ENCODE measurements at regions not wholly inside any gene's neighbourhood (a gene's known extent, or its start where the extent isn't known, plus 50 kb on each side); places are given as distances from the start of the nearest gene placed in this dataset.

GRCh38 chr15:46265664-46266347, 631.0 kb downstream of the SQOR start:
- DNase-seq = no peak

GRCh38 chr15:46266661-46267060, 631.8 kb downstream of the SQOR start:
- no peak for DNase-seq

GRCh38 chr15:46270481-46271147, 635.8 kb downstream of the SQOR start:
- DNase-seq = no peak

- no peak for DNase-seq
Measured at GRCh38 chr15:46275701-46276100, 640.9 kb downstream of the SQOR start.

GRCh38 chr15:46277451-46277850, 642.6 kb downstream of the SQOR start:
- DNase-seq = no peak

- DNase-seq = no peak
Measured at GRCh38 chr15:46278062-46278461, 643.2 kb downstream of the SQOR start.

GRCh38 chr15:46278486-46279090, 643.8 kb downstream of the SQOR start:
- DNase-seq = no peak

GRCh38 chr15:46280762-46281542, 646.1 kb downstream of the SQOR start:
- DNase-seq = no peak

- no peak for DNase-seq
Measured at GRCh38 chr15:46293550-46293949, 658.7 kb downstream of the SQOR start.

- no peak for DNase-seq
Measured at GRCh38 chr15:46296002-46296401, 661.2 kb downstream of the SQOR start.

- DNase-seq = no peak
Measured at GRCh38 chr15:46296797-46297196, 662.0 kb downstream of the SQOR start.

GRCh38 chr15:46297766-46298165, 662.9 kb downstream of the SQOR start:
- DNase-seq = no peak

- DNase-seq = no peak
Measured at GRCh38 chr15:46300716-46301115, 665.9 kb downstream of the SQOR start.

- no peak for DNase-seq
Measured at GRCh38 chr15:46301291-46301690, 666.5 kb downstream of the SQOR start.

GRCh38 chr15:46301826-46302225, 667.0 kb downstream of the SQOR start:
- no peak for DNase-seq

- DNase-seq = no peak
Measured at GRCh38 chr15:46304321-46304720, 669.5 kb downstream of the SQOR start.

- no peak for DNase-seq
Measured at GRCh38 chr15:46307746-46308145, 672.9 kb downstream of the SQOR start.

- no peak for DNase-seq
Measured at GRCh38 chr15:46309914-46310313, 675.1 kb downstream of the SQOR start.

GRCh38 chr15:46312133-46312740, 677.4 kb downstream of the SQOR start:
- DNase-seq = no peak

- DNase-seq = no peak
Measured at GRCh38 chr15:46315434-46315833, 680.6 kb downstream of the SQOR start.

- DNase-seq = no peak
Measured at GRCh38 chr15:46316024-46316423, 681.2 kb downstream of the SQOR start.

GRCh38 chr15:46317029-46317428, 682.2 kb downstream of the SQOR start:
- DNase-seq = no peak

- no peak for DNase-seq
Measured at GRCh38 chr15:46322753-46323152, 687.9 kb downstream of the SQOR start.

Data from activated gamma-delta T cell (primary cell).